Middle frontal gyrus (tissue), 1 donor: ENCODE measurements at regions not wholly inside any gene's neighbourhood (a gene's known extent, or its start where the extent isn't known, plus 50 kb on each side); places are given as distances from the start of the nearest gene placed in this dataset.
"Not testable (repeated sequence)": the region's sequence is repeated elsewhere in the genome, so short reads cannot be mapped to it uniquely, and the experiment has no call there.

ENCODE experiments used
- DNase-seq: peaks from one replicate; pipeline ENCODE4 v3.0.0-alpha.2; 2015; ENCODE audit warnings: low spot score; ENCODE audit errors: extremely low spot score

DNA sequence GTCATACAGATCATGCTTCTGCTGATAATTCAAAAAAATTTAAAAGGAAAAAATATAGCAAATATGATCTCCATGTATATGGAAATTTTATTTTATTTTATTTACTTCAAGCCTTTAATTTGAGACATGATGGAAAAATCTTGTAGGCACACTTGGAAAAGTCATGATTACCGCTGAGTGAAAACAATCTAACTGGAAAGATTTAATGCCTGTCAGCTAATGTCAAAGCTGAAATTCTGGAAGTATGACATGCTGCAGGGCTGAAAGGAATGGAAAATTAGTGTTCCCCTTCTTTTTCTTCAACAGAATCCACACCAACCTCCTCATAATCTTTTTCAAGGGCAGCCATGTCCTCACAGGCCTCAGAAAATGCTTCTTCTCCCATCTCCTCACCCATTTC, 58.2 kb downstream of the RPRM start:
- DNase-seq, result no peak

DNA sequence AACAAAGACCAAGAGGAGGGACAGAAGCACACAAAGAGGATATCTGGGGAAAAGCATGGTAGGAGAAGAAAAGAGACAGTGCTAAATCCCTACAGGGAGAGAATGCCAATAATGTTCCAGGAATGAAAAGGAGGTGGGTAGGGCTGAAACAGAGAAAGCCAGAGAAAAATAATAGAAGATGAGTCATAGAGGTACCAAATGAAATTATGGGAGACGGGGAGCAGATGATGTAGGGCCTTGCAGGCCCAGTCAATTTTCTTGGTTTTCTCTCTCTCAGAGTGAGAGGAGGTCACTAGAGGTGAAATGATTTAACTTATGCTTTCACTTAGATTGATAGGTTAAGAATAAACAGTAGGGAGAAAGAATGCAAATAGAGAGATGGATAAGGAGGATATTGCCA, 61.5 kb downstream of the RPRM start:
- DNase-seq, result no peak

DNA sequence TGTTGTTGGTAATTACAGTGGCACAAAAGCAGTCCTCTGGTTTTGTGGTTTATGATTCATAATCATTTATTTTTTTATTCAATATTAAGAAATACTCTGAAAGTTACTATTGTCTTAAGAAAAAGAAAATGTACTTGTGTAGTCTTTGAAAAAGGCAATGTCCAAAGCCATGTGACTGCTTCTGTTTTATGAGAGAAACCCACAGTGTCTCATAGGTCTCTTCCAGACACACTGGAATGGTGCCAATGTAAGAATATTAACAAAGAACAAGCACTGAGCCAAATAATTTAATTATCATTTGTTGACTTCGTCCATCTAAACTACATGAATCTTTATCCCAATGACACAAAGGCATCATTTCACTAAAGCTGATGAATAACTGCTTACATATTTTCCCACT, 62.5 kb downstream of the RPRM start:
- no peak for DNase-seq

- DNase-seq, result no peak
These were observed 69.7 kb downstream of the RPRM start for GRCh38 chr2:153408710-153409385.

GRCh38 chr2:153405196-153405595, 73.4 kb downstream of the RPRM start:
- DNase-seq, result no peak

DNA sequence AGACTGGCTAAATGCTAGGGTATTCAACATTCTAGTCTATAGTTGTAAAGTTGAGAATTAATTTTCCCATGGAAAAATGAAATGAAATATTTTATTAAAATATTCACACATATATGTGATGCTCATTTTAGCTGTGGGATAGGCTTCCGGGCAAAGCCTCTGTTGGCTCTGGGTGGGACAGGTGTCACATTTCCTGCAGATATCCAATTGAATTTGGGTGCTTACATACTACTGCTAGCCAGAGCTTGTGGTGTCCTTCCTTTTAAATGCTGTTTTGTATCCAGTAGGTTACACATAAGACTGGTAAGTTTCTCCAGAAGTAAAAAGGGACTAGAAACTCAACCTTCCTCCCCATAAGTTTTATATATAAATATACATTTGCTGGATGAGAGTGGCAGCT, 73.8 kb downstream of the RPRM start:
- DNase-seq, result no peak

DNA sequence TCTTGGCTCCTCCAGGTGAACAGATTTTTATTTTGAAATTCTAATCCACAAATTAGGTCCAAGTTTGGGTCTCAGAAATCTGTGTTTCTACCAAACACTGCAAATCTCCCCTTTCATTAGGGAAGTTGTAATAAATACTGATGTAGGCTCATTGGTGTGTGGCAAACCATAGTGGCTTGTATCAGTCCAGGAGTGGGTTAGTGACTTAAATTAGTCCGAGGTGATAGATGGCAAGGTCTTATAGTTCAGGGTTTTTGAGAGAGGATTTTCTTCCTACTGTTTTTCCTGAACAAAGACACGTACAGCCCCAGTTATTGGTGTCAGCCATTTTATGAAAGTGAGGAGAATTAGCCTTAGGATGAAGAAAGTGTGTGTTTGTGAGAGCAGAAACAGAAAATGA, 74.6 kb downstream of the RPRM start:
- no peak for DNase-seq

GRCh38 chr2:153403352-153403751, 75.2 kb downstream of the RPRM start:
- not testable (repeated sequence) for DNase-seq

GRCh38 chr2:153394686-153395085, 83.9 kb downstream of the RPRM start:
- DNase-seq, result no peak

- DNase-seq, result no peak
These were observed 84.3 kb downstream of the RPRM start for GRCh38 chr2:153394247-153394646.

GRCh38 chr2:153393518-153393917, 85.0 kb downstream of the RPRM start:
- DNase-seq, result no peak

GRCh38 chr2:153391131-153391530, 87.4 kb downstream of the RPRM start:
- DNase-seq, result no peak

GRCh38 chr2:153388246-153388645, 90.3 kb downstream of the RPRM start:
- DNase-seq, result no peak

DNA sequence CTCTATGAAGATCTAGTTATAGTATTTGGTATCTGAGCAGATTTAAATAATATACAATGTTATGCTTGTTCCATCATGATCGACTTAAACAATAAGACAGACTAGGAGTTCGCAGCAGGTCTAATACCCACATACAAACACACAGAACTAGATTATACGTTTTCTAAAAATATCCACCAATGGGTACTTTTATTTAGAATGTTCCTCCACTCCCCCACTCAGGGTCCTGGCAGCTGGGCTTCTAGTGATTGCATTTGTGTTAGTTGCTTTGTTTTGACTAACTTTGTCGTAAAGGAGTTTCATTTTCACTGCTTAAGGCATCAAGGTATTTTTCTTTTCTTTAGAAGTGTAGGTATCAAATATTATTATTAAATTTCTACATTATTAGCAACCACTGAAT, 91.4 kb downstream of the RPRM start:
- DNase-seq, result no peak

DNA sequence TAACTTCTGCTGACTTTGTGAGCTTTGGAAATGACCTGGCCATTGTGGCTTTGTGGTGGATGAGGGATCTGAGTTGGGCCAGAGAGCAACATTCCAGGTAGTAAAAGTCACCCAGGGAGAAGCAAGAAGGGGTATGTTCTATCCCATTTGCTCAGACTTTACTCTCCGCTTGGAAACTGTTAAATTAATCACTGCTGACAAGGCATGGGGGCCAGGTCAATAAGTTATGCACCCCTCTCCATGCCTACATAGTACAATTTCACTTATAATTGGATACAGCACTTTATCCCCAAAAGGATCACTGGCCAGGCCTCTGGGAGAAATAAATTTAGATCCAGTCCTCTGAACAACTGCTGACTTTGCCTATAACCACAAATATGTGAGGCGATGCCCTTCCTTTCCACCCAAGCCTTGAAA, 92.1 kb downstream of the RPRM start:
- DNase-seq, result no peak

GRCh38 chr2:153373510-153374279, 104.9 kb downstream of the RPRM start:
- no peak for DNase-seq

DNA sequence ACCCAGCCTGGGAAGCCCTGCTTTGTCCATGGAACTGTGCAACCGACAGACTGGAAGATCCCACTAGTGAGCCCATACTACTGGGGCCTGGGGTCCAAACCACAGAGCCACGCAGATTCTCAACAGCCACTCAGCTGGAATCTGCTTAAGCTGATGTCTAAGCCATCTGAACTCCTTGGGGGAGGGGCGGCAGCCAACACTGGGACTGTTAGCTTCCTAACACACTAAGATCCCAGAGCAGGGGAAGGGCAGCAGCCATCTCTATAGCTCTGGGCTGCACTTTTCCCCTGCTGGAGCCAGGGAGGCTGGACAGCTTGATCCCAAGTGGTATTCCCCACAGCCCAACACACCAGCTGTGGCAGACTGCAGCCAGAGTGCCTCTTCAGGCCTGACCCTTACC, 118.3 kb downstream of the RPRM start:
- DNase-seq, result no peak

DNA sequence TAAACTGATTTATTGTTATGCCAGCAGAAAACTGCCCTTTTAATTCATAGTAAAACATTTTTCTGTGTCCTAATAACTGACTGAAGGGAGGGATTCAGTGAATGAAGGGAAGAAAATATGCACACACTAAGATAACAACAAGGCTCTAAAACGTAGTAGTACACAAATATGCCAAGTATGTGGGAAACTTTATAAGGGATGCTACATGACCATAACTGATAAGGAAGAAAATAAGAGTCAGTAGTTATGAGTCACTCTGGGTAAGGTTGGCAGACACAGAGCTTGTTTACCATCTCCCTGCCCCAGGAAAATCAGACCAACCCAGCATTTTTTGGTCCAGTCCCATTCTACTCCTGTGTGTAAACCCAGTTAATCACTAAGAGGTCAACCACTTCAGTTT, 124.2 kb downstream of the RPRM start:
- no peak for DNase-seq

DNA sequence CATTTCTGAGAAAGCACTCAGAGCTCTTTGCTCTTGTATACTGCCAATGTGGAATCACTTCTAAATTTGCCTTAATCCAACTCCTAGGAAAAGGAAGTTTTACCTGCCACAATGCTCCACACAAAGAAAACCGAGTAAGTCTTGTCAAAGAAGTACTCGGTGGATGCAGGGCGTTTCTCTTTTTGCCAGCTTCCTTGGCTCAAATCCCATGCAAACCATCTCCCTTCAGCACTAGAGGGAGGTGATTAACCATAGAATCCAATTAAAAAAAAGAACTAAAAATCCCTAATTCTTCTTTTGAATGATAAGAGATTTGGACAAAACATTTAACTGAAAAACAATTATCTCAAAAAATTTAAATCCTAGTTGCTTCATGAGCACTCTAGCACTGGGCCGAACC, 129.0 kb downstream of the RPRM start:
- DNase-seq, result no peak

GRCh38 chr2:153347818-153348495, 130.6 kb downstream of the RPRM start:
- DNase-seq, result no peak

DNA sequence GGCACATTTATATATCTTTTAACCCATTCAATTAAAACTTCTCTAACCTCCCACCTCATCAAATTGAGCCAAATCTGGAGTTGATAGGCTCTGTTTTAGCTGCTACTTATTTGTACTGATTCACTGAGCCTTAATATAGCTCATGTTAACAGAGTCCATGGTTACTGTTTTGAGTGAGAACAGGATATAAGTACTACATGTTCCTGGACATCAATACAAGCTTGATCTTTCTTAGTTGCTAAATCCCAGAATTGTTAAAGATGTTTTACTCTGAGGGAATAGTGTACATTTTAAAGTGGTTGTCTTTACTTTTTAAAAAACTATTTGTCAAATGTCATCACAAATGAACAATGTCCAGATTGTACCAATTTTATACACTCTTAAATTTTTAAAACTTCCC, 157.7 kb downstream of the RPRM start:
- no peak for DNase-seq

- no peak for DNase-seq
These were observed 167.1 kb downstream of the RPRM start for GRCh38 chr2:153311432-153311831.

GRCh38 chr2:153308466-153308865, 170.1 kb downstream of the RPRM start:
- no peak for DNase-seq
